ENCODE measurements at regions not wholly inside any gene's neighbourhood (a gene's known extent, or its start where the extent isn't known, plus 50 kb on each side); places are given as distances from the start of the nearest gene placed in this dataset.

GRCh38 chr1:115210302-115210711 lies 121.0 kb upstream of the TSPAN2 start:
- FAIRE-seq (no peak), DNase-seq (ENCODE audit: insufficient read length, low spot score) (peak; percentile 61)

GRCh38 chr1:115204513-115204912 lies 115.2 kb upstream of the TSPAN2 start:
- FAIRE-seq (no peak), DNase-seq (ENCODE audit: insufficient read length, low spot score) (no peak)

GRCh38 chr1:115203287-115203686 lies 114.0 kb upstream of the TSPAN2 start:
- FAIRE-seq (no peak), DNase-seq (ENCODE audit: insufficient read length, low spot score) (no peak)

GRCh38 chr1:115201598-115201997 lies 112.3 kb upstream of the TSPAN2 start:
- no peak for DNase-seq (ENCODE audit: insufficient read length, low spot score)

GRCh38 chr1:115199416-115200132 lies 110.3 kb upstream of the TSPAN2 start:
- DNase-seq (ENCODE audit: insufficient read length, low spot score) (no peak), FAIRE-seq (no peak)

More at GRCh38 chr1:115201598-115201997, 112.3 kb upstream of the TSPAN2 start:
- no peak for FAIRE-seq

- FAIRE-seq (no peak), DNase-seq (ENCODE audit: insufficient read length, low spot score) (no peak)
These were observed 109.6 kb upstream of the TSPAN2 start for GRCh38 chr1:115198938-115199337.

- FAIRE-seq = no peak
- no peak for DNase-seq (ENCODE audit: insufficient read length, low spot score)
These were observed 107.0 kb upstream of the TSPAN2 start for GRCh38 chr1:115196296-115196695.

GRCh38 chr1:115194506-115194905 lies 105.2 kb upstream of the TSPAN2 start:
- FAIRE-seq = no peak
- DNase-seq (ENCODE audit: insufficient read length, low spot score) = no peak

GRCh38 chr1:115193046-115193828 lies 103.9 kb upstream of the TSPAN2 start:
- no peak for FAIRE-seq
- DNase-seq (ENCODE audit: insufficient read length, low spot score) = no peak

GRCh38 chr1:115192200-115192767 lies 103.0 kb upstream of the TSPAN2 start:
- FAIRE-seq = no peak
- no peak for DNase-seq (ENCODE audit: insufficient read length, low spot score)

GRCh38 chr1:115191691-115192090 lies 102.4 kb upstream of the TSPAN2 start:
- DNase-seq (ENCODE audit: insufficient read length, low spot score) (no peak), FAIRE-seq (no peak)

GRCh38 chr1:115190540-115191170 lies 101.4 kb upstream of the TSPAN2 start:
- FAIRE-seq (no peak), DNase-seq (ENCODE audit: insufficient read length, low spot score) (no peak)

GRCh38 chr1:115189814-115190539 lies 100.7 kb upstream of the TSPAN2 start:
- peak; percentile 22 for DNase-seq (ENCODE audit: insufficient read length, low spot score)
- no peak for FAIRE-seq

GRCh38 chr1:115188680-115189395 lies 99.5 kb upstream of the TSPAN2 start:
- FAIRE-seq = no peak
- DNase-seq (ENCODE audit: insufficient read length, low spot score) = no peak

- DNase-seq (ENCODE audit: insufficient read length, low spot score) = no peak
- FAIRE-seq = no peak
These were observed 97.5 kb upstream of the TSPAN2 start for GRCh38 chr1:115186711-115187265.

- FAIRE-seq = no peak
- DNase-seq (ENCODE audit: insufficient read length, low spot score) = no peak
These were observed 96.0 kb upstream of the TSPAN2 start for GRCh38 chr1:115185336-115185735.

- FAIRE-seq = no peak
- DNase-seq (ENCODE audit: insufficient read length, low spot score) = no peak
These were observed 95.6 kb upstream of the TSPAN2 start for GRCh38 chr1:115184951-115185331.

GRCh38 chr1:115184260-115184950 lies 95.1 kb upstream of the TSPAN2 start:
- DNase-seq (ENCODE audit: insufficient read length, low spot score) (no peak), FAIRE-seq (no peak)

GRCh38 chr1:115183721-115184259 lies 94.5 kb upstream of the TSPAN2 start:
- no peak for DNase-seq (ENCODE audit: insufficient read length, low spot score)
- no peak for FAIRE-seq
